Smooth muscle cell (in vitro differentiated cells): ENCODE measurements at regions not wholly inside any gene's neighbourhood (a gene's known extent, or its start where the extent isn't known, plus 50 kb on each side); places are given as distances from the start of the nearest gene placed in this dataset.

Source experiments
- DNase-seq: peaks from one replicate; lab custom pipeline; 2025; ENCODE audit not compliant: unreplicated experiment; lab: John Stamatoyannopoulos, UW
- H2AFZ ChIP-seq: fragments of 200-600 bp; sonication (generic); 2 replicates; pipeline ENCODE4 v1.6.0; 2016; ENCODE audit warnings: antibody characterized with exemption, low read depth, mild to moderate bottlenecking
- H3F3A ChIP-seq: fragments of 200-600 bp; sonication (generic); 2 replicates; pipeline ENCODE4 v1.6.0; 2017; ENCODE audit warnings: antibody characterized with exemption, low read depth
- H3K27ac ChIP-seq: fragments of 200-600 bp; sonication (generic); 2 replicates; pipeline ENCODE4 v1.5.1; 2016; ENCODE audit warnings: low read depth, mild to moderate bottlenecking
- H3K27me3 ChIP-seq: fragments of 200-600 bp; sonication (generic); 2 replicates; pipeline ENCODE4 v1.6.1; 2016; ENCODE audit warnings: low read depth, mild to moderate bottlenecking
- H3K36me3 ChIP-seq: fragments of 200-600 bp; sonication (generic); 2 replicates; pipeline ENCODE4 v1.5.1; 2016; ENCODE audit warnings: low read depth
- H3K4me1 ChIP-seq: fragments of 200-600 bp; sonication (generic); 2 replicates; pipeline ENCODE4 v1.5.1; 2016; ENCODE audit warnings: low read depth
- H3K4me2 ChIP-seq: fragments of 200-600 bp; sonication (generic); 2 replicates; pipeline ENCODE4 v1.6.0; 2016; ENCODE audit warnings: mild to moderate bottlenecking
- H3K4me3 ChIP-seq: fragments of 200-600 bp; sonication (generic); 2 replicates; pipeline ENCODE4 v1.5.1; 2016; ENCODE audit warnings: mild to moderate bottlenecking
- H3K79me2 ChIP-seq: fragments of 200-600 bp; sonication (generic); 2 replicates; pipeline ENCODE4 v1.6.0; 2016; ENCODE audit warnings: low read depth, mild to moderate bottlenecking
- H3K9ac ChIP-seq: fragments of 200-600 bp; sonication (generic); 2 replicates; pipeline ENCODE4 v1.6.0; 2016; ENCODE audit warnings: low read depth
- H3K9me3 ChIP-seq: fragments of 200-600 bp; sonication (generic); replicated peaks from 2 replicates; pipeline ENCODE4 v1.5.1; 2016; ENCODE audit warnings: low read depth
- H4K20me1 ChIP-seq: fragments of 200-600 bp; sonication (generic); 2 replicates; pipeline ENCODE4 v1.6.0; 2016; ENCODE audit warnings: low read depth
- CTCF ChIP-seq: fragments of 200-600 bp; sonication (generic); IDR thresholded peaks from 2 replicates; pipeline ENCODE4 v1.5.1; 2017; ENCODE audit warnings: borderline replicate concordance, mild to moderate bottlenecking, antibody characterized with exemption; ENCODE audit not compliant: insufficient read depth, poor library complexity, severe bottlenecking
- WGBS: methylation state at CpG from one replicate; pipeline ENCODE4 v1.1.7; 2016; ENCODE audit warnings: low lambda C conversion rate; 5-methylcytosine and 5-hydroxymethylcytosine counted together

- no peak for DNase-seq
- TF ChIP-seq CTCF: no peak
- no peaks in the 10 kb centered on the region for H3F3A ChIP-seq
- no peaks in the 10 kb centered on the region for H3K36me3 ChIP-seq
- no peak overlapping the region for H3K4me2 ChIP-seq
- no peaks in the 10 kb centered on the region for H3K79me2 ChIP-seq
- no peaks in the 10 kb centered on the region for H3K9me3 ChIP-seq
- no peak overlapping the region for H3K9ac ChIP-seq
- no peak overlapping the region for H3K4me3 ChIP-seq
- no peak overlapping the region for H3K27ac ChIP-seq
- no peaks in the 10 kb centered on the region for H3K4me1 ChIP-seq
- WGBS: 81% methylated on average over 5 of the region's 5 CpGs
- no peak overlapping the region for H2AFZ ChIP-seq
- H4K20me1 ChIP-seq: no peaks in the 10 kb centered on the region
- no peaks in the 10 kb centered on the region for H3K27me3 ChIP-seq
Observed at GRCh38 chr11:22433094-22433455, 94.9 kb downstream of the SLC17A6 start.

DNA sequence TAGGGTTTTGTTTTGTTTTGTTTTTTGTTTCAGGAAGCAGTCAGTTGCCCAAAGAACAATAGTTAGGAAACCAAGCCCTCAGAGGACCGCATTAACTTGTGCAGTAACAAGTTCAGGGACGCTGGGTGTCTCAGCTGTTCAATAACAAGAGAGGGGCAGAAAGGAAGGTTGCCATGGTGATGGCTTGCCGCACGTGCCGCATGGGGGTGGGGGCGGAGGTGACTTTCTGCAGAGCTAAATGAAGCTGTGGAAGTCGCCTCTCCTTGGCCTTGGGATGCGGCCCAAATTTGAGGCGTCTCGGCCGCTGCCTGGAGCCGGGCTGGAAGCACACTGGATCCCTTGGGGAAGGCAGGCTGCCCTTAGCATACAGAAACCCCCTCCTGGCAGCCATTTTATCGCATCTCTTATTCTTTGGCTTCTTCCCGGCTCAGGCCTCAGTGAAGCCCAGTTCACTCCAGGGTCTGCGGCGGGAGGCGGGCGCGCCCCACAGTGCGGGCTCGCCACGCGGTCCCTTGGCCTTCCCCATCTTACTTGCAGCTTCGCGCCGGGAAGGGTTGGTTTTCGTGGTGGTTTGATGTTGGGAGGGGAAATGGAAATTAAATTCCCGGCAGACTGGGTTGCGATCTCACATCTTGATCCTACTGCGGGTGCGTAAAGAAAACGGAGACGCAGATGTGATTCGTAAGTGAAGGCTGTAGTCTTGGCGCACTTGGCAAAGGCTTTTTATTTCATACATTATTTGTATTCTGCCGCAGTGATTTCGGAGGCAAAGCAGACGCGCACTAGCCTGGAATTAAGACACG is 94.3 kb downstream of the SLC17A6 start:
- Histone ChIP-seq H3K4me3 (no peak overlapping the region), H3K4me2 (no peak overlapping the region), H4K20me1 (no peaks in the 10 kb centered on the region), H3K9me3 (no peaks in the 10 kb centered on the region), H3K36me3 (no peaks in the 10 kb centered on the region), H3K4me1 (no peaks in the 10 kb centered on the region), H3K27ac (no peak overlapping the region), H2AFZ (no peak overlapping the region), H3K27me3 (no peaks in the 10 kb centered on the region), H3K79me2 (no peaks in the 10 kb centered on the region), H3K9ac (no peak overlapping the region), H3F3A (no peaks in the 10 kb centered on the region)
- DNase-seq: no peak
- no peak for TF ChIP-seq CTCF
- 78% methylated on average over 36 of the region's 40 CpGs for WGBS

DNA sequence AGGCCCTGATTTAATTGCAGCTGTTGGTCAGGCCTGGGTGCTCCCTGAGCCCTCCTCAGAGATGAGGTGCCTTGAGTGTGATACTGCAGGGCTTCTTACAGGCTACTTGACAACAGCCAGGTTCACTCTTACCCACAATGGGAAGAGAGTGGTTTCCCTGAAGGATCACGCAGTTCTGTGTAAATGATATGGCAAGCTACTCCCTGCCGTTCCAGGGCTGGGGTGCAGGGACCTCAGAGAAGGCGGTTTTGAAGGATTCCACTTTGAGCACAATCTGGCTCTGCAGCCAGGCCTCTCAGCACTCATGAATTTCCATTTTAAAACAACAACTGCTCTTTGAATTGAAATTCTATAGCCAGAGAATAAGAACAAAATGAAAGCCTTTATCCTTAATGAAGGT is 92.9 kb downstream of the SLC17A6 start:
- H3K4me3 ChIP-seq: no peak overlapping the region
- DNase-seq: no peak
- H3K9ac ChIP-seq: no peak overlapping the region
- no peaks in the 10 kb centered on the region for H3K79me2 ChIP-seq
- no peaks in the 10 kb centered on the region for H3K36me3 ChIP-seq
- H2AFZ ChIP-seq: no peak overlapping the region
- no peak overlapping the region for H3K4me2 ChIP-seq
- WGBS: 71% methylated on average over 3 of the region's 3 CpGs
- H4K20me1 ChIP-seq: no peaks in the 10 kb centered on the region
- no peaks in the 10 kb centered on the region for H3K27me3 ChIP-seq
- no peak overlapping the region for H3K27ac ChIP-seq
- no peaks in the 10 kb centered on the region for H3F3A ChIP-seq
- H3K9me3 ChIP-seq: no peaks in the 10 kb centered on the region
- H3K4me1 ChIP-seq: no peaks in the 10 kb centered on the region
- no peak for TF ChIP-seq CTCF

- TF ChIP-seq CTCF: no peak
- no peak overlapping the region for H3K27ac ChIP-seq
- H3K9ac ChIP-seq: no peak overlapping the region
- H3F3A ChIP-seq: no peaks in the 10 kb centered on the region
- no peak for DNase-seq
- H3K9me3 ChIP-seq: no peaks in the 10 kb centered on the region
- no peak overlapping the region for H3K4me2 ChIP-seq
- H3K4me1 ChIP-seq: no peaks in the 10 kb centered on the region
- H2AFZ ChIP-seq: no peak overlapping the region
- over 99% methylated on average over 3 of the region's 3 CpGs for whole genome bisulfite sequencing
- no peaks in the 10 kb centered on the region for H3K79me2 ChIP-seq
- H3K27me3 ChIP-seq: no peaks in the 10 kb centered on the region
- H3K36me3 ChIP-seq: no peaks in the 10 kb centered on the region
- H3K4me3 ChIP-seq: no peak overlapping the region
- H4K20me1 ChIP-seq: no peaks in the 10 kb centered on the region
Observed at GRCh38 chr11:22430639-22431038, 92.5 kb downstream of the SLC17A6 start.
